Hepatocyte (in vitro differentiated cells): ENCODE measurements at regions not wholly inside any gene's neighbourhood (a gene's known extent, or its start where the extent isn't known, plus 50 kb on each side); places are given as distances from the start of the nearest gene placed in this dataset.

Experiments used
- CTCF ChIP-seq: fragments of 200-600 bp; sonication (generic); IDR thresholded peaks from 2 replicates; pipeline ENCODE4 v1.5.1; 2016; ENCODE audit warnings: antibody characterized with exemption, mild to moderate bottlenecking; ENCODE audit not compliant: poor library complexity
- EZH2 ChIP-seq: fragments of 200-600 bp; sonication (generic); IDR thresholded peaks from 2 replicates; pipeline ENCODE4 v1.6.1; 2016; ENCODE audit warnings: antibody characterized with exemption, mild to moderate bottlenecking, borderline replicate concordance

- no peak for TF ChIP-seq CTCF
- TF ChIP-seq EZH2: no peak
Measured at GRCh38 chr3:180534828-180535227, 67.1 kb upstream of the TTC14 start.
